GM23338 (cell line): ENCODE measurements at regions not wholly inside any gene's neighbourhood (a gene's known extent, or its start where the extent isn't known, plus 50 kb on each side); places are given as distances from the start of the nearest gene placed in this dataset.

Experiments used
- ATAC-seq: fragments of 200-7000 bp; cut with Tn5 transposase; 3 replicates; pipeline ENCODE4 v1.9.1; 2020
- DNase-seq: peaks from one replicate; pipeline ENCODE4 v3.0.0-alpha.2; 2015; ENCODE audit warnings: low spot score
- H2AFZ ChIP-seq: fragments of 200-600 bp; sonication (generic); 2 replicates; pipeline ENCODE4 v1.8.0; 2016; ENCODE audit warnings: antibody characterized with exemption, mild to moderate bottlenecking, moderate library complexity
- H3F3A ChIP-seq: fragments of 200-600 bp; sonication (generic); replicated peaks from 2 replicates; pipeline ENCODE4 v1.8.0; 2017; ENCODE audit warnings: antibody characterized with exemption, mixed run types, low read depth
- H3K27ac ChIP-seq: fragments of 200-600 bp; sonication (generic); 2 replicates; pipeline ENCODE4 v1.6.1; 2016; ENCODE audit warnings: low read depth
- H3K27me3 ChIP-seq: fragments of 200-600 bp; sonication (generic); 2 replicates; pipeline ENCODE4 v1.8.0; 2016; ENCODE audit warnings: mild to moderate bottlenecking, mixed run types, moderate library complexity; ENCODE audit not compliant: insufficient read depth
- H3K36me3 ChIP-seq: fragments of 200-600 bp; sonication (generic); 2 replicates; pipeline ENCODE4 v1.8.0; 2016; ENCODE audit warnings: mild to moderate bottlenecking; ENCODE audit not compliant: insufficient read depth
- H3K4me1 ChIP-seq: fragments of 200-600 bp; sonication (generic); 2 replicates; pipeline ENCODE4 v1.8.0; 2016; ENCODE audit warnings: mild to moderate bottlenecking, moderate library complexity; ENCODE audit not compliant: insufficient read depth
- H3K4me2 ChIP-seq: fragments of 200-600 bp; sonication (generic); 2 replicates; pipeline ENCODE4 v1.7.1; 2017; ENCODE audit warnings: mixed run types
- H3K4me3 ChIP-seq: fragments of 200-600 bp; sonication (generic); 2 replicates; pipeline ENCODE4 v1.6.1; 2016; ENCODE audit warnings: mixed run types
- H3K79me2 ChIP-seq: fragments of 200-600 bp; sonication (generic); replicated peaks from 2 replicates; pipeline ENCODE4 v1.8.0; 2017; ENCODE audit warnings: mild to moderate bottlenecking; ENCODE audit not compliant: insufficient read depth
- H3K9me2 ChIP-seq: fragments of 200-600 bp; sonication (generic); 2 replicates; pipeline ENCODE4 v1.8.0; 2017; ENCODE audit not compliant: insufficient read depth
- H4K20me1 ChIP-seq: fragments of 200-600 bp; sonication (generic); replicated peaks from 2 replicates; pipeline ENCODE4 v1.8.0; 2017; ENCODE audit warnings: mild to moderate bottlenecking; ENCODE audit not compliant: insufficient read depth
- H3K27ac Mint-ChIP-seq: 2 replicates; pipeline ENCODE4 v1.8.0; 2020; ENCODE audit warnings: inconsistent platforms, mild to moderate bottlenecking, moderate library complexity, mixed read lengths
- H3K27me3 Mint-ChIP-seq: 3 replicates; pipeline ENCODE4 v1.8.0; 2022; ENCODE audit warnings: low read depth, mild to moderate bottlenecking, moderate library complexity, mixed read lengths, inconsistent platforms; ENCODE audit not compliant: insufficient read depth, poor library complexity
- H3K36me3 Mint-ChIP-seq: 3 replicates; pipeline ENCODE4 v1.8.0; 2021; ENCODE audit warnings: low read depth, mild to moderate bottlenecking, inconsistent platforms, moderate library complexity, mixed read lengths
- H3K4me1 Mint-ChIP-seq: 3 replicates; pipeline ENCODE4 v1.8.0; 2020; ENCODE audit warnings: mild to moderate bottlenecking, inconsistent platforms, mixed read lengths
- H3K4me3 Mint-ChIP-seq: 3 replicates; pipeline ENCODE4 v1.8.0; 2021; ENCODE audit warnings: moderate library complexity, mild to moderate bottlenecking, inconsistent platforms, mixed read lengths
- H3K9me3 Mint-ChIP-seq: 3 replicates; pipeline ENCODE4 v1.8.0; 2020; ENCODE audit warnings: moderate library complexity, mild to moderate bottlenecking, inconsistent platforms, mixed read lengths
- CREB1 ChIP-seq: fragments of 250-450 bp; sonication (Bioruptor Pico); IDR thresholded peaks from 2 replicates; pipeline ENCODE4 v1.5.0; 2020; ENCODE audit warnings: low read depth, mild to moderate bottlenecking, moderate library complexity
- ETS1 ChIP-seq: IDR thresholded peaks from 2 replicates; pipeline ENCODE4 v1.6.1; 2016; ENCODE audit warnings: antibody characterized with exemption
- EZH2 ChIP-seq: fragments of 200-600 bp; sonication (generic); IDR thresholded peaks from one replicate; pipeline ENCODE4 v1.8.0; 2017; ENCODE audit warnings: antibody characterized with exemption, mild to moderate bottlenecking, low read depth; ENCODE audit not compliant: unreplicated experiment
- EZH2phosphoT487 ChIP-seq: fragments of 200-600 bp; sonication (generic); IDR thresholded peaks from one replicate; pipeline ENCODE4 v1.8.1; 2018; ENCODE audit warnings: antibody characterized with exemption; ENCODE audit not compliant: unreplicated experiment
- JUNB ChIP-seq: IDR thresholded peaks from one replicate; pipeline ENCODE4 v1.6.1; 2016; ENCODE audit warnings: antibody characterized with exemption; ENCODE audit not compliant: unreplicated experiment
- NANOG ChIP-seq: IDR thresholded peaks from 2 replicates; pipeline ENCODE4 v1.6.1; 2016; ENCODE audit warnings: antibody characterized with exemption, borderline replicate concordance
- POLR2AphosphoS5 ChIP-seq: IDR thresholded peaks from 2 replicates; pipeline ENCODE4 v1.6.1; 2016; ENCODE audit warnings: antibody characterized with exemption, low read depth
- REST ChIP-seq: IDR thresholded peaks from one replicate; pipeline ENCODE4 v1.6.1; 2018; ENCODE audit warnings: antibody characterized with exemption; ENCODE audit not compliant: unreplicated experiment
- STAT1 ChIP-seq: IDR thresholded peaks from one replicate; pipeline ENCODE4 v1.6.1; 2016; ENCODE audit warnings: antibody characterized with exemption; ENCODE audit not compliant: unreplicated experiment
- ZNF114 ChIP-seq: fragments of 250-450 bp; sonication (Bioruptor Pico); IDR thresholded peaks from 2 replicates; pipeline ENCODE4 v1.5.0; 2020; ENCODE audit warnings: mild to moderate bottlenecking, moderate library complexity
- ZNF331 ChIP-seq: fragments of 250-450 bp; sonication (Bioruptor Pico); IDR thresholded peaks from 2 replicates; pipeline ENCODE4 v1.5.0; 2020; ENCODE audit warnings: low read depth, mild to moderate bottlenecking, moderate library complexity
- ZNF462 ChIP-seq: fragments of 250-450 bp; sonication (Bioruptor Pico); IDR thresholded peaks from 2 replicates; pipeline ENCODE4 v1.5.0; 2020; ENCODE audit warnings: mild to moderate bottlenecking, moderate library complexity
- TF ChIP-seq, protein P1 (sequence below), 2 experiments: fragments of 200-600 bp in 1 of 2; sonication (generic) in 1 of 2; conservative IDR thresholded peaks; 2 replicates each; pipeline versions ENCODE4 v1.5.1 to v1.6.1; 2016 to 2017; ENCODE audit warnings: antibody characterized with exemption in 2 of 2, low read depth in 2 of 2, mild to moderate bottlenecking in 2 of 2, moderate library complexity in 1 of 2

DNA sequence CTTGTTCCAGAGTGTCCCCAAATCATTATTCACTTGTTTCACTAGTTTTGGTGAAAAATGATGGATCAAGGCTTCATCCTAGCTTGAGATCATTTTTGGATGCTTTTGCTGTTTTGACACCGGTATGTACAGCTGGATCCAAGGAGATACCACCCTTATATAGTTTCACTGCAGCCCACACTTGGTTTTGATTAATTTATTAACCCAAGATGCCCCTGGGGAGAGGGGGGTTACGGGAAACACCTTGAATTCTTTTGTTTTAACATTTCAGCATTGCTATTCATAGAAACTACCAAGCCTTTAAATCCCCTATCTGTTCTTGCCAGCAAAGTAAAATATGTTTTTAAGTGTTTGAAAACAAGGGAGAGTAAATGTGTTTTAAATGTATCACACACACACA lies 457.7 kb upstream of the RUNX1 start:
- peaks cover 3% of the 10 kb centered on the region for H3K27me3 Mint-ChIP-seq
- peaks cover 66% of the 10 kb centered on the region for H3K4me1 Mint-ChIP-seq
- Histone ChIP-seq H3K36me3 (no peaks in the 10 kb centered on the region), H3K79me2 (no peaks in the 10 kb centered on the region), H3K9me2 (no peaks in the 10 kb centered on the region), H4K20me1 (no peaks in the 10 kb centered on the region), H3K4me1 (peaks cover 58% of the 10 kb centered on the region), H2AFZ (no peak overlapping the region), H3K4me3 (no peak overlapping the region), H3F3A (no peaks in the 10 kb centered on the region), H3K27ac (0 out of 2 replicates have a peak overlapping the region, but pooled peaks have one; percentile 11), H3K4me2 (0 out of 2 replicates have a peak overlapping the region, but pooled peaks have one; percentile 19), H3K27me3 (no peaks in the 10 kb centered on the region)
- no peak for DNase-seq
- H3K9me3 Mint-ChIP-seq, result no peaks in the 10 kb centered on the region
- peak overlapping the region; percentile 13; the same call in 1 of the 3 replicates for H3K4me3 Mint-ChIP-seq
- H3K27ac Mint-ChIP-seq, result peak overlapping the region; percentile 79
- no peaks in the 10 kb centered on the region for H3K36me3 Mint-ChIP-seq
- no peak for TF ChIP-seq NANOG
- TF ChIP-seq JUNB, result no peak
- no peak for TF ChIP-seq EZH2phosphoT487
- no peak for TF ChIP-seq CREB1 (CRISPR knock-in tag)
- no peak for TF ChIP-seq ETS1
- no peak for TF ChIP-seq ZNF114
- TF ChIP-seq REST, result no peak
- no peak for TF ChIP-seq EZH2
- no peak for TF ChIP-seq ZNF331 (CRISPR knock-in tag)
- TF ChIP-seq STAT1, result no peak
- TF ChIP-seq ZNF462 (CRISPR knock-in tag), result no peak
- TF ChIP-seq, protein P1, sequence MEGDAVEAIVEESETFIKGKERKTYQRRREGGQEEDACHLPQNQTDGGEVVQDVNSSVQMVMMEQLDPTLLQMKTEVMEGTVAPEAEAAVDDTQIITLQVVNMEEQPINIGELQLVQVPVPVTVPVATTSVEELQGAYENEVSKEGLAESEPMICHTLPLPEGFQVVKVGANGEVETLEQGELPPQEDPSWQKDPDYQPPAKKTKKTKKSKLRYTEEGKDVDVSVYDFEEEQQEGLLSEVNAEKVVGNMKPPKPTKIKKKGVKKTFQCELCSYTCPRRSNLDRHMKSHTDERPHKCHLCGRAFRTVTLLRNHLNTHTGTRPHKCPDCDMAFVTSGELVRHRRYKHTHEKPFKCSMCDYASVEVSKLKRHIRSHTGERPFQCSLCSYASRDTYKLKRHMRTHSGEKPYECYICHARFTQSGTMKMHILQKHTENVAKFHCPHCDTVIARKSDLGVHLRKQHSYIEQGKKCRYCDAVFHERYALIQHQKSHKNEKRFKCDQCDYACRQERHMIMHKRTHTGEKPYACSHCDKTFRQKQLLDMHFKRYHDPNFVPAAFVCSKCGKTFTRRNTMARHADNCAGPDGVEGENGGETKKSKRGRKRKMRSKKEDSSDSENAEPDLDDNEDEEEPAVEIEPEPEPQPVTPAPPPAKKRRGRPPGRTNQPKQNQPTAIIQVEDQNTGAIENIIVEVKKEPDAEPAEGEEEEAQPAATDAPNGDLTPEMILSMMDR (conservative IDR thresholded peaks at IDR 0.05; ENCODE audit: low read depth in 2 of 2), result no peak
- TF ChIP-seq POLR2AphosphoS5, result no peak
- no peak for ATAC-seq
